GM06990 (cell line): ENCODE measurements at regions not wholly inside any gene's neighbourhood (a gene's known extent, or its start where the extent isn't known, plus 50 kb on each side); places are given as distances from the start of the nearest gene placed in this dataset.

Experiments
- DNase-seq: peaks from one replicate; pipeline ENCODE4 v3.0.0-alpha.2; 2011; ENCODE audit not compliant: insufficient read length; ENCODE audit errors: extremely low read depth
- H3K27me3 ChIP-seq: replicated peaks from 2 replicates; pipeline ENCODE4 v1.6.0; 2011; ENCODE audit warnings: low read length; ENCODE audit not compliant: control insufficient read depth, insufficient read depth
- H3K36me3 ChIP-seq: 2 replicates; pipeline ENCODE4 v1.5.1; 2011; ENCODE audit warnings: low read length; ENCODE audit not compliant: control insufficient read depth, insufficient read depth
- H3K4me3 ChIP-seq: replicated peaks from 2 replicates; pipeline ENCODE4 v1.5.1; 2011; ENCODE audit warnings: low read depth, mild to moderate bottlenecking, control low read depth, low read length
- CTCF ChIP-seq: IDR thresholded peaks from 2 replicates; pipeline ENCODE4 v1.5.1; 2011; ENCODE audit warnings: low read length, control low read depth, mild to moderate bottlenecking, inconsistent platforms; ENCODE audit not compliant: insufficient read depth, poor library complexity, severe bottlenecking

- no peaks in the 10 kb centered on the region for H3K36me3 ChIP-seq
- no peaks in the 10 kb centered on the region for H3K27me3 ChIP-seq
- DNase-seq: no peak
- H3K4me3 ChIP-seq: no peak overlapping the region
- no peak for TF ChIP-seq CTCF
Measured at GRCh38 chr6:120993929-120994572, 340.2 kb downstream of the TBC1D32 start.

GRCh38 chr6:120992257-120992656 is 342.0 kb downstream of the TBC1D32 start:
- Histone ChIP-seq H3K4me3 (no peak overlapping the region), H3K36me3 (no peaks in the 10 kb centered on the region), H3K27me3 (no peaks in the 10 kb centered on the region)
- no peak for DNase-seq
- no peak for TF ChIP-seq CTCF

- Histone ChIP-seq H3K27me3 (no peaks in the 10 kb centered on the region), H3K36me3 (no peaks in the 10 kb centered on the region), H3K4me3 (no peak overlapping the region)
- DNase-seq: no peak
- no peak for TF ChIP-seq CTCF
Measured at GRCh38 chr6:120990866-120991265, 343.4 kb downstream of the TBC1D32 start.

- Histone ChIP-seq H3K4me3 (no peak overlapping the region), H3K27me3 (no peaks in the 10 kb centered on the region; the same call in 1 of the 2 replicates), H3K36me3 (no peaks in the 10 kb centered on the region)
- TF ChIP-seq CTCF: no peak
- no peak for DNase-seq
Measured at GRCh38 chr6:120981835-120982234, 352.4 kb downstream of the TBC1D32 start.

- no peaks in the 10 kb centered on the region for H3K27me3 ChIP-seq
- H3K4me3 ChIP-seq: no peak overlapping the region
- no peak for TF ChIP-seq CTCF
- no peak for DNase-seq
- H3K36me3 ChIP-seq: no peaks in the 10 kb centered on the region
Measured at GRCh38 chr6:120966321-120966720, 368.0 kb downstream of the TBC1D32 start.

GRCh38 chr6:120965814-120966213 is 368.5 kb downstream of the TBC1D32 start:
- no peak for DNase-seq
- TF ChIP-seq CTCF: no peak
- H3K4me3 ChIP-seq: no peak overlapping the region
- no peaks in the 10 kb centered on the region for H3K27me3 ChIP-seq
- no peaks in the 10 kb centered on the region for H3K36me3 ChIP-seq
